OCI-LY1 (cell line): ENCODE measurements at regions not wholly inside any gene's neighbourhood (a gene's known extent, or its start where the extent isn't known, plus 50 kb on each side); places are given as distances from the start of the nearest gene placed in this dataset.

Experiments used
- H2AFZ ChIP-seq: fragments of 200-600 bp; sonication (generic), shearing (Covaris generic); 2 replicates; pipeline ENCODE4 v1.6.0; 2014; ENCODE audit warnings: antibody characterized with exemption, mild to moderate bottlenecking, low read length
- H3F3A ChIP-seq: fragments of 200-600 bp; sonication (generic), shearing (Covaris generic); 2 replicates; pipeline ENCODE4 v1.6.0; 2014; ENCODE audit warnings: mild to moderate bottlenecking, antibody characterized with exemption, low read length, moderate library complexity; ENCODE audit not compliant: insufficient read depth
- H3K27ac ChIP-seq: fragments of 200-600 bp; sonication (generic); 2 replicates; pipeline ENCODE4 v1.5.1; 2014; ENCODE audit warnings: low read length, mixed run types, mild to moderate bottlenecking, low read depth; ENCODE audit not compliant: poor library complexity, severe bottlenecking
- H3K27me3 ChIP-seq: fragments of 200-600 bp; sonication (generic); 2 replicates; pipeline ENCODE4 v1.6.0; 2014; ENCODE audit warnings: antibody characterized with exemption, mild to moderate bottlenecking, low read length, moderate library complexity; ENCODE audit not compliant: insufficient read depth
- H3K36me3 ChIP-seq: fragments of 200-600 bp; sonication (generic); 2 replicates; pipeline ENCODE4 v1.6.1; 2014; ENCODE audit warnings: mild to moderate bottlenecking, antibody characterized with exemption, low read length, moderate library complexity, mixed read lengths; ENCODE audit not compliant: insufficient read depth
- H3K4me1 ChIP-seq: fragments of 200-600 bp; sonication (generic); 2 replicates; pipeline ENCODE4 v1.5.1; 2014; ENCODE audit warnings: mild to moderate bottlenecking, low read length, moderate library complexity; ENCODE audit not compliant: insufficient read depth, severe bottlenecking
- H3K4me2 ChIP-seq: fragments of 200-600 bp; sonication (generic), shearing (Covaris generic); 2 replicates; pipeline ENCODE4 v1.6.1; 2014; ENCODE audit warnings: low read length
- H3K4me3 ChIP-seq: fragments of 200-600 bp; sonication (generic); 2 replicates; pipeline ENCODE4 v1.5.1; 2014; ENCODE audit warnings: low read length, low read depth, mild to moderate bottlenecking, mixed read lengths; ENCODE audit not compliant: poor library complexity, severe bottlenecking
- H3K79me2 ChIP-seq: fragments of 200-600 bp; shearing (Covaris generic); 2 replicates; pipeline ENCODE4 v1.6.1; 2016; ENCODE audit warnings: mixed run types, low read length, mixed read lengths; ENCODE audit not compliant: insufficient read depth
- H3K9ac ChIP-seq: fragments of 200-600 bp; sonication (generic), shearing (Covaris generic); 2 replicates; pipeline ENCODE4 v1.6.1; 2014; ENCODE audit warnings: mild to moderate bottlenecking, low read length, mixed read lengths
- H3K9me2 ChIP-seq: fragments of 200-600 bp; sonication (generic), shearing (Covaris generic); 2 replicates; pipeline ENCODE4 v1.6.1; 2014; ENCODE audit warnings: low read depth, mild to moderate bottlenecking, low read length, mixed read lengths
- H3K9me3 ChIP-seq: fragments of 200-600 bp; shearing (Covaris generic); 2 replicates; pipeline ENCODE4 v1.6.1; 2014; ENCODE audit warnings: low read length, mixed read lengths
- H4K20me1 ChIP-seq: fragments of 200-600 bp; sonication (generic), shearing (Covaris generic); 2 replicates; pipeline ENCODE4 v1.6.0; 2016; ENCODE audit warnings: mild to moderate bottlenecking, low read length; ENCODE audit not compliant: insufficient read depth
- EZH2 ChIP-seq: fragments of 200-600 bp; sonication (generic), shearing (Covaris generic); IDR thresholded peaks from 2 replicates; pipeline ENCODE4 v1.8.0; 2017; ENCODE audit warnings: borderline replicate concordance, mixed run types, mild to moderate bottlenecking, antibody characterized with exemption, low read length, moderate library complexity, mixed read lengths
- TF ChIP-seq, protein P1 (sequence below): fragments of 200-600 bp; sonication (generic), shearing (Covaris generic); IDR thresholded peaks from 2 replicates; pipeline ENCODE4 v1.5.1; 2017; ENCODE audit warnings: mild to moderate bottlenecking, antibody characterized with exemption, low read length, moderate library complexity, mixed read lengths

DNA sequence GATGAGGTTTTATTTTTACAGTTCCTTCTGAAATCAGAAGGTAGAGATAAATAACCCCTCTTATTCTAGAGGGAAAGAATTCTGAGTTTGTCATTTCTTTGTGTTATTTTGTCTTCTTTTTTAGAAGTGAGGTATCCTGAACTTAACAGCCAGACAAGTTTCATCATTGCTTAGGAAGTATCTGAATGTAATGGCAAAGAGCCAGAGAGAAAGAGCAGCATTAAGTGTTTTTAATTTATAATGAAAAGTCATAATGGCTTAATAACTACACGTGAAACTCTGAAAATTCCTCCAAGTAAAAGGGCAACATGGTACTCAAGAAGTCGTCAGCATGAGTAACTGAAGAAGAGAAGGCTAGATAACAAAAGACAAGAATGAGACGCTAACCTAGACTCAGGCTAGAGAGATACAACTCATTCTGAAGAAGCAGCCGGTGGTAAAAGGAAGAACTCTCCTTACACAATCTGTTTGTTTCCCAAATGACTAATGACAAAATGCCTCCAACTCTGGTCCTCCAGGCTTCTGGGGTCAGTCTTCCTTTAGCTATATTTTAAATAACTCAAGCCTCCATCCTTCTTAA, 116.2 kb upstream of the NECTIN3 start:
- Histone ChIP-seq H3K36me3 (no peaks in the 10 kb centered on the region), H3K27me3 (no peaks in the 10 kb centered on the region), H4K20me1 (no peaks in the 10 kb centered on the region), H3F3A (no peaks in the 10 kb centered on the region), H3K4me2 (no peak overlapping the region), H3K9me2 (no peaks in the 10 kb centered on the region), H3K9me3 (no peaks in the 10 kb centered on the region), H3K4me1 (no peaks in the 10 kb centered on the region), H3K4me3 (no peak overlapping the region), H2AFZ (no peak overlapping the region), H3K9ac (no peak overlapping the region), H3K79me2 (no peaks in the 10 kb centered on the region), H3K27ac (no peak overlapping the region)
- no peak for TF ChIP-seq EZH2
- TF ChIP-seq, protein P1, sequence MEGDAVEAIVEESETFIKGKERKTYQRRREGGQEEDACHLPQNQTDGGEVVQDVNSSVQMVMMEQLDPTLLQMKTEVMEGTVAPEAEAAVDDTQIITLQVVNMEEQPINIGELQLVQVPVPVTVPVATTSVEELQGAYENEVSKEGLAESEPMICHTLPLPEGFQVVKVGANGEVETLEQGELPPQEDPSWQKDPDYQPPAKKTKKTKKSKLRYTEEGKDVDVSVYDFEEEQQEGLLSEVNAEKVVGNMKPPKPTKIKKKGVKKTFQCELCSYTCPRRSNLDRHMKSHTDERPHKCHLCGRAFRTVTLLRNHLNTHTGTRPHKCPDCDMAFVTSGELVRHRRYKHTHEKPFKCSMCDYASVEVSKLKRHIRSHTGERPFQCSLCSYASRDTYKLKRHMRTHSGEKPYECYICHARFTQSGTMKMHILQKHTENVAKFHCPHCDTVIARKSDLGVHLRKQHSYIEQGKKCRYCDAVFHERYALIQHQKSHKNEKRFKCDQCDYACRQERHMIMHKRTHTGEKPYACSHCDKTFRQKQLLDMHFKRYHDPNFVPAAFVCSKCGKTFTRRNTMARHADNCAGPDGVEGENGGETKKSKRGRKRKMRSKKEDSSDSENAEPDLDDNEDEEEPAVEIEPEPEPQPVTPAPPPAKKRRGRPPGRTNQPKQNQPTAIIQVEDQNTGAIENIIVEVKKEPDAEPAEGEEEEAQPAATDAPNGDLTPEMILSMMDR = no peak

DNA sequence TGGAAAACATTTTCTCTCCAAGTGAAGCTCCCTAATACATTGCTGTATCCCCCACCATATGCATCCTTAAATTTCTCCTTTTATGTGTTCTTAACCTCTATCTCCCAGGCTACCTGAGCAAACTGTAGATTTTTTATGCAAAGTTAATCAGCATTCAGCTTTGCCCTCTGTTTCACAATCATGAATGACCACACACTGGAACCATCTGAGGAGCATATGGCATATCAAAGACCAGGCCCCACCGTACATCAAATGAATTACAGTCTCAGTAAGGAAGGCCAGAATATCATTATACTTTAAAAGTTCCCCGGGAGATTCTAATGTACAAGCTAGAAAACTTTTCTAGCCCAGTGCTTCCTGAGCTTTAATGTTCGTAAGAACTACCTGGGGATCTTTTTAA, 115.5 kb upstream of the NECTIN3 start:
- TF ChIP-seq, protein P1 = no peak

DNA sequence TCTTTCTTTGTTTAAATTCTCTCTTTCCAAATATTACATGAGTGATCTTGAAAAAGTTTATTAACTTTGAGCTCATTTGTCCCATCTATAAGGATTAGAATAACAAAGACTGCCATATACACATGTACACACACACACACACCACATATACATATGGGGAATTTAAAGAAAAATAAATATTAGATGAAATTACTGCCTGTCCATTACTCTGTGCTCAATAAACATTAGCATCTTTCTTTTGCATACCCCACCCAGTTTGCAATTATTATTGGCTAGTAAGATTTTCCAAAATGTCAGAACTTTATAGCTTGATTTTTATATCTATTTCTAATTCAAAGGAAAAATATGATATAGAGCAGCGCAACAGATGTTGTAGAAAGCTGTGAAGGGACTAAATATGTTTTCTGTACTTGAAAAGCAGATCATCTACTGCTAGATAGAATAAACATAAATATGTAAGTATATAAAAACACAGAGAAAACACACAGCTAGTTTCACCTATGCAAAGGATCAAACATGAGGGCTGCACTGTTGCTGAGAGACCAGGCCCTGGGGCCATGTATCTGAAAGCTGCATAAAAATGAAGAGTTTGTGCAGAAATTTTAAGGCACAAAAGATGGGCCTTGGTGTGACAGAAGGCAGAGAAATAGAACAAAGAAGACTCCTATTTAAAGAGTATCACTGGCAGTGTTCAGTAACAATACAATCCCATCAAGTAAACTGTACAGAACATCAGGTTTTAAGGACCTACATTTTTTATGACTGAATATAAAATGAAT, 114.2 kb upstream of the NECTIN3 start:
- Histone ChIP-seq H2AFZ (no peak overlapping the region), H3K4me1 (no peaks in the 10 kb centered on the region), H3K79me2 (no peaks in the 10 kb centered on the region), H3K9ac (no peak overlapping the region), H3K9me3 (no peaks in the 10 kb centered on the region), H3K27ac (no peak overlapping the region), H4K20me1 (no peaks in the 10 kb centered on the region), H3F3A (no peaks in the 10 kb centered on the region), H3K27me3 (no peaks in the 10 kb centered on the region), H3K4me3 (no peak overlapping the region), H3K36me3 (no peaks in the 10 kb centered on the region), H3K4me2 (no peak overlapping the region), H3K9me2 (no peaks in the 10 kb centered on the region)
- no peak for TF ChIP-seq EZH2
- TF ChIP-seq, protein P1 = no peak

More for the DNA sequence above, 115.5 kb upstream of the NECTIN3 start:
- Histone ChIP-seq H3K9ac (no peak overlapping the region), H3K9me3 (no peaks in the 10 kb centered on the region), H3K4me3 (no peak overlapping the region), H4K20me1 (no peaks in the 10 kb centered on the region), H3K36me3 (no peaks in the 10 kb centered on the region), H3K79me2 (no peaks in the 10 kb centered on the region), H3F3A (no peaks in the 10 kb centered on the region), H3K4me1 (no peaks in the 10 kb centered on the region), H3K27me3 (no peaks in the 10 kb centered on the region), H3K9me2 (no peaks in the 10 kb centered on the region), H2AFZ (no peak overlapping the region), H3K4me2 (no peak overlapping the region), H3K27ac (no peak overlapping the region)
